Testis (tissue), 2 donors: ENCODE measurements at regions not wholly inside any gene's neighbourhood (a gene's known extent, or its start where the extent isn't known, plus 50 kb on each side); places are given as distances from the start of the nearest gene placed in this dataset.

Experiments
- CTCF ChIP-seq, 3 experiments: fragments of 450-650 bp in 2 of 3; fragments of 200-600 bp in 1 of 3; sonication (generic) in 1 of 3; IDR thresholded peaks; one replicate each; pipeline ENCODE4 v1.5.1; 2016 to 2019; ENCODE audit warnings: antibody characterized with exemption in 3 of 3, mild to moderate bottlenecking in 2 of 3, moderate library complexity in 1 of 3
- POLR2A ChIP-seq: fragments of 450-650 bp; IDR thresholded peaks from one replicate; pipeline ENCODE4 v1.6.1; 2017; ENCODE audit warnings: antibody characterized with exemption, mild to moderate bottlenecking, moderate library complexity

GRCh38 chr2:104016801-104017200 is 837.1 kb upstream of the POU3F3 start:
- TF ChIP-seq POLR2A: no peak
- TF ChIP-seq CTCF (IDR thresholded peaks at IDR 0.05): no peak
